HCT116 (cell line): ENCODE measurements at regions not wholly inside any gene's neighbourhood (a gene's known extent, or its start where the extent isn't known, plus 50 kb on each side); places are given as distances from the start of the nearest gene placed in this dataset.

Source experiments
- ATAC-seq: fragments of 200-7000 bp; cut with Tn5 transposase; 2 replicates; pipeline ENCODE4 v1.9.1; 2020; ENCODE audit warnings: mild to moderate bottlenecking, moderate library complexity
- BruUV-seq: library from RNA; stranded (reverse); fragments of 400-500 nt; replicated peaks from 2 replicates; lab custom pipeline; 2021; lab: Mats Ljungman, UMichigan
- CTCF ChIA-PET: fragments of 300-600 bp; sonication (Branson Sonifier 250); formaldehyde crosslinking; loops from one replicate; lab custom pipeline; 2021; ENCODE audit warnings: antibody characterized with exemption; lab: Charles Lee
- POLR2A ChIA-PET: fragments of 300-600, 350-600 bp; sonication (Branson Sonifier 250); formaldehyde crosslinking; loops from one replicate; lab custom pipeline; 2021; ENCODE audit warnings: antibody characterized with exemption; lab: Charles Lee
- RAD21 ChIA-PET, 2 experiments: fragments of 300-600 bp; sonication (Branson Sonifier 250); formaldehyde crosslinking; loops; one replicate each; lab custom pipeline; 2023; ENCODE audit warnings: low total read pairs in 2 of 2; ENCODE audit not compliant: uncharacterized antibody in 2 of 2, unreplicated experiment in 2 of 2, low non-redundant PET in 1 of 2; lab: Charles Lee
- DNase-seq: peaks from one replicate; pipeline ENCODE4 v3.0.0-alpha.2; 2010; ENCODE audit warnings: low read depth, low spot score
- H2AFZ ChIP-seq: fragments of 200-600 bp; shearing (Covaris generic), sonication (generic); 2 replicates; pipeline ENCODE4 v1.6.1; 2017; ENCODE audit warnings: low read depth, mixed run types, mixed read lengths, antibody characterized with exemption, low read length; ENCODE audit not compliant: poor library complexity, severe bottlenecking
- H3K27ac ChIP-seq: 2 replicates; pipeline ENCODE4 v1.5.1; 2012; ENCODE audit warnings: low read depth, low read length
- H3K27me3 ChIP-seq: fragments of 200-600 bp; sonication (generic); 2 replicates; pipeline ENCODE4 v1.6.1; 2016; ENCODE audit warnings: mixed run types, low read length, mixed read lengths; ENCODE audit not compliant: insufficient read depth
- H3K36me3 ChIP-seq, 2 experiments: fragments of 200-500 bp in 1 of 2; fragments of 200-600 bp in 1 of 2; sonication (Bioruptor generic) in 1 of 2; sonication (generic) in 1 of 2; 2 replicates each; pipeline versions ENCODE4 v1.5.1 to v1.6.1; 2014 to 2016; ENCODE audit warnings: low read length in 2 of 2, inconsistent platforms in 1 of 2, mixed read lengths in 1 of 2, mixed run types in 1 of 2; ENCODE audit not compliant: insufficient read depth in 2 of 2, control insufficient read depth in 1 of 2
- H3K4me1 ChIP-seq, 2 experiments: fragments of 200-600 bp in 1 of 2; sonication (generic) in 1 of 2; 2 replicates each; pipeline versions ENCODE4 v1.5.1 to v1.6.1; 2012 to 2017; ENCODE audit warnings: low read length in 2 of 2, inconsistent platforms in 1 of 2, mild to moderate bottlenecking in 1 of 2, mixed read lengths in 1 of 2, mixed run types in 1 of 2, moderate library complexity in 1 of 2; ENCODE audit not compliant: insufficient read depth in 2 of 2, control insufficient read depth in 1 of 2
- H3K4me2 ChIP-seq: fragments of 200-600 bp; sonication (generic); 2 replicates; pipeline ENCODE4 v1.6.1; 2017; ENCODE audit warnings: mixed run types, low read length, mixed read lengths
- H3K4me3 ChIP-seq, 2 experiments: fragments of 200-600 bp in 1 of 2; sonication (generic) in 1 of 2; replicated peaks in 1 of 2; 2 replicates each; pipeline ENCODE4 v1.5.1; 2011 to 2016; ENCODE audit warnings: low read length in 2 of 2, control low read depth in 1 of 2, low read depth in 1 of 2, mild to moderate bottlenecking in 1 of 2, mixed read lengths in 1 of 2, mixed run types in 1 of 2
- H3K79me2 ChIP-seq: fragments of 200-600 bp; sonication (generic); 2 replicates; pipeline ENCODE4 v1.6.1; 2017; ENCODE audit warnings: mild to moderate bottlenecking, mixed run types, low read length, moderate library complexity, mixed read lengths; ENCODE audit not compliant: insufficient read depth
- H3K9ac ChIP-seq: fragments of 200-600 bp; sonication (generic); 2 replicates; pipeline ENCODE4 v1.6.1; 2016; ENCODE audit warnings: low read length, mixed read lengths
- H3K9me2 ChIP-seq: fragments of 200-600 bp; sonication (generic), shearing (Covaris generic); 2 replicates; pipeline ENCODE4 v1.6.1; 2017; ENCODE audit warnings: mixed run types, mild to moderate bottlenecking, moderate library complexity; ENCODE audit not compliant: insufficient read depth
- H3K9me3 ChIP-seq, 2 experiments: fragments of 200-500 bp in 1 of 2; fragments of 200-600 bp in 1 of 2; sonication (Bioruptor generic) in 1 of 2; sonication (generic) in 1 of 2; 2 replicates each; pipeline ENCODE4 v1.6.1; 2014 to 2017; ENCODE audit warnings: low read length in 2 of 2, mixed read lengths in 2 of 2, inconsistent platforms in 1 of 2, low read depth in 1 of 2, mild to moderate bottlenecking in 1 of 2, mixed run types in 1 of 2, moderate library complexity in 1 of 2; ENCODE audit not compliant: control insufficient read depth in 1 of 2, insufficient read depth in 1 of 2
- H4K20me1 ChIP-seq: fragments of 200-600 bp; sonication (generic), shearing (Covaris generic); 2 replicates; pipeline ENCODE4 v1.6.1; 2017; ENCODE audit warnings: mixed run types, mild to moderate bottlenecking, moderate library complexity; ENCODE audit not compliant: insufficient read depth
- CEBPB ChIP-seq: IDR thresholded peaks from 2 replicates; pipeline ENCODE4 v1.6.1; 2012; ENCODE audit warnings: low read depth
- EGR1 ChIP-seq: IDR thresholded peaks from 2 replicates; pipeline ENCODE4 v1.6.1; 2012; ENCODE audit warnings: low read depth
- ELF1 ChIP-seq: IDR thresholded peaks from 2 replicates; pipeline ENCODE4 v1.6.1; 2012; ENCODE audit warnings: low read depth, borderline replicate concordance
- EZH2 ChIP-seq: fragments of 200-600 bp; sonication (generic); IDR thresholded peaks from 2 replicates; pipeline ENCODE4 v1.6.1; 2017; ENCODE audit warnings: antibody characterized with exemption, mixed run types
- JUND ChIP-seq: IDR thresholded peaks from 2 replicates; pipeline ENCODE4 v1.6.1; 2012
- POLR2A ChIP-seq: IDR thresholded peaks from 2 replicates; pipeline ENCODE4 v1.7.0; 2011; ENCODE audit warnings: borderline replicate concordance; ENCODE audit not compliant: insufficient read depth, insufficient read length; ENCODE audit errors: extremely low read depth
- POLR2AphosphoS5 ChIP-seq: IDR thresholded peaks from 2 replicates; pipeline ENCODE4 v1.6.1; 2011; ENCODE audit warnings: mild to moderate bottlenecking, low read depth, low read length, moderate library complexity
- RAD21 ChIP-seq: IDR thresholded peaks from 2 replicates; pipeline ENCODE4 v1.6.1; 2012; ENCODE audit warnings: low read depth, mild to moderate bottlenecking
- SIN3A ChIP-seq: IDR thresholded peaks from 2 replicates; pipeline ENCODE4 v1.6.1; 2012; ENCODE audit warnings: low read depth
- SP1 ChIP-seq: IDR thresholded peaks from 2 replicates; pipeline ENCODE4 v1.6.1; 2012; ENCODE audit warnings: low read depth
- SRF ChIP-seq: IDR thresholded peaks from 2 replicates; pipeline ENCODE4 v1.6.1; 2012; ENCODE audit warnings: low read depth
- TCF7L2 ChIP-seq: IDR thresholded peaks from 2 replicates; pipeline ENCODE4 v1.7.0; 2011; ENCODE audit warnings: borderline replicate concordance, inconsistent platforms; ENCODE audit not compliant: insufficient read depth, insufficient read length; ENCODE audit errors: extremely low read depth
- ZFX ChIP-seq: fragments of 450-650 bp; IDR thresholded peaks from 2 replicates; pipeline ENCODE4 v1.6.1; 2017
- ZNF274 ChIP-seq: fragments of 200-500 bp; sonication (Bioruptor generic); IDR thresholded peaks from 2 replicates; pipeline ENCODE4 v1.6.1; 2014; ENCODE audit warnings: mild to moderate bottlenecking, low read depth, low read length, inconsistent platforms
- intact Hi-C: fragments of 100-400 bp; cut with micrococcal nuclease; formaldehyde crosslinking; loops from 2 replicates; pipeline ENCODE4 v1.10.0; 2022
- TF ChIP-seq, protein P1 (sequence below), 3 experiments: fragments of 200-600 bp in 1 of 3; sonication (generic) in 1 of 3; IDR thresholded peaks in 2 of 3; conservative IDR thresholded peaks in 1 of 3; 2 replicates each; pipeline ENCODE4 v1.5.1; 2012 to 2017; ENCODE audit warnings: low read depth in 2 of 3, low read length in 2 of 3, antibody characterized with exemption in 1 of 3, borderline replicate concordance in 1 of 3, control low read depth in 1 of 3, mild to moderate bottlenecking in 1 of 3, mixed read lengths in 1 of 3, mixed run types in 1 of 3, moderate library complexity in 1 of 3; ENCODE audit not compliant: insufficient read depth in 1 of 3
- TF ChIP-seq, protein P2 (sequence below): IDR thresholded peaks from 2 replicates; pipeline ENCODE4 v1.6.1; 2012; ENCODE audit warnings: low read depth

DNA sequence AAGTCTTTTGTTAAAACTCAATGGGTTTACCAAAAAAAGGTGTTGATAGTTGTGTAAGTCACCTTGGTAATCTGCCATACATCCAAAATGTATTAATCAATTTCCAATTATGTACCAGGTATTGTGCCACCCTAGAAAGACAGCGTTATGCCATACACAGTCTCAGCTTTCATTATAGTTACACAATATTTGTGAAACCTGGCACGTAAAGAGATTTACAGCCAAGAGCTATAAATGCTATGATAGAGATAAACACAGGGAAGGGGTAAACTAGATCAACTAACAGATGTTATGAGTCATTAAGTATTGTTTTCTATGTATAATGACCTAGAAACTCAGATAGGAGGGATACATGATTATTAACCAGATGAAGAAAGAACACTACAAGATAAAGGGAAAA is 725.6 kb upstream of the SLITRK5 start:
- Histone ChIP-seq H3K4me1 (no peaks in the 10 kb centered on the region), H3K9ac (no peak overlapping the region), H4K20me1 (no peaks in the 10 kb centered on the region), H3K4me2 (no peak overlapping the region), H3K27ac (no peak overlapping the region), H3K36me3 (no peaks in the 10 kb centered on the region), H3K4me3 (no peak overlapping the region), H3K27me3 (no peaks in the 10 kb centered on the region), H3K9me2 (no peaks in the 10 kb centered on the region), H3K79me2 (no peaks in the 10 kb centered on the region), H2AFZ (no peak overlapping the region), H3K9me3 (peaks cover 0 to 3% of the 10 kb centered on the region in 2 experiments; a peak in 1 of 4 replicates)
- DNase-seq = no peak
- CTCF ChIA-PET = no interaction called here
- TF ChIP-seq CEBPB (no peak), SIN3A (no peak), POLR2A (no peak), EZH2 (no peak), JUND (no peak), EGR1 (no peak), POLR2AphosphoS5 (no peak), ELF1 (no peak), ZFX (no peak), ZNF274 (no peak), TCF7L2 (no peak), SP1 (no peak), RAD21 (no peak), SRF (no peak)
- TF ChIP-seq, protein P1, sequence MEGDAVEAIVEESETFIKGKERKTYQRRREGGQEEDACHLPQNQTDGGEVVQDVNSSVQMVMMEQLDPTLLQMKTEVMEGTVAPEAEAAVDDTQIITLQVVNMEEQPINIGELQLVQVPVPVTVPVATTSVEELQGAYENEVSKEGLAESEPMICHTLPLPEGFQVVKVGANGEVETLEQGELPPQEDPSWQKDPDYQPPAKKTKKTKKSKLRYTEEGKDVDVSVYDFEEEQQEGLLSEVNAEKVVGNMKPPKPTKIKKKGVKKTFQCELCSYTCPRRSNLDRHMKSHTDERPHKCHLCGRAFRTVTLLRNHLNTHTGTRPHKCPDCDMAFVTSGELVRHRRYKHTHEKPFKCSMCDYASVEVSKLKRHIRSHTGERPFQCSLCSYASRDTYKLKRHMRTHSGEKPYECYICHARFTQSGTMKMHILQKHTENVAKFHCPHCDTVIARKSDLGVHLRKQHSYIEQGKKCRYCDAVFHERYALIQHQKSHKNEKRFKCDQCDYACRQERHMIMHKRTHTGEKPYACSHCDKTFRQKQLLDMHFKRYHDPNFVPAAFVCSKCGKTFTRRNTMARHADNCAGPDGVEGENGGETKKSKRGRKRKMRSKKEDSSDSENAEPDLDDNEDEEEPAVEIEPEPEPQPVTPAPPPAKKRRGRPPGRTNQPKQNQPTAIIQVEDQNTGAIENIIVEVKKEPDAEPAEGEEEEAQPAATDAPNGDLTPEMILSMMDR (IDR thresholded peaks at IDR 0.05 in 2 of 3, conservative IDR thresholded peaks at IDR 0.05 in 1 of 3; ENCODE audit: borderline replicate concordance in 1 of 3, insufficient read depth in 1 of 3, low read depth in 2 of 3, low read length in 2 of 3) = no peak
- TF ChIP-seq, protein P2, sequence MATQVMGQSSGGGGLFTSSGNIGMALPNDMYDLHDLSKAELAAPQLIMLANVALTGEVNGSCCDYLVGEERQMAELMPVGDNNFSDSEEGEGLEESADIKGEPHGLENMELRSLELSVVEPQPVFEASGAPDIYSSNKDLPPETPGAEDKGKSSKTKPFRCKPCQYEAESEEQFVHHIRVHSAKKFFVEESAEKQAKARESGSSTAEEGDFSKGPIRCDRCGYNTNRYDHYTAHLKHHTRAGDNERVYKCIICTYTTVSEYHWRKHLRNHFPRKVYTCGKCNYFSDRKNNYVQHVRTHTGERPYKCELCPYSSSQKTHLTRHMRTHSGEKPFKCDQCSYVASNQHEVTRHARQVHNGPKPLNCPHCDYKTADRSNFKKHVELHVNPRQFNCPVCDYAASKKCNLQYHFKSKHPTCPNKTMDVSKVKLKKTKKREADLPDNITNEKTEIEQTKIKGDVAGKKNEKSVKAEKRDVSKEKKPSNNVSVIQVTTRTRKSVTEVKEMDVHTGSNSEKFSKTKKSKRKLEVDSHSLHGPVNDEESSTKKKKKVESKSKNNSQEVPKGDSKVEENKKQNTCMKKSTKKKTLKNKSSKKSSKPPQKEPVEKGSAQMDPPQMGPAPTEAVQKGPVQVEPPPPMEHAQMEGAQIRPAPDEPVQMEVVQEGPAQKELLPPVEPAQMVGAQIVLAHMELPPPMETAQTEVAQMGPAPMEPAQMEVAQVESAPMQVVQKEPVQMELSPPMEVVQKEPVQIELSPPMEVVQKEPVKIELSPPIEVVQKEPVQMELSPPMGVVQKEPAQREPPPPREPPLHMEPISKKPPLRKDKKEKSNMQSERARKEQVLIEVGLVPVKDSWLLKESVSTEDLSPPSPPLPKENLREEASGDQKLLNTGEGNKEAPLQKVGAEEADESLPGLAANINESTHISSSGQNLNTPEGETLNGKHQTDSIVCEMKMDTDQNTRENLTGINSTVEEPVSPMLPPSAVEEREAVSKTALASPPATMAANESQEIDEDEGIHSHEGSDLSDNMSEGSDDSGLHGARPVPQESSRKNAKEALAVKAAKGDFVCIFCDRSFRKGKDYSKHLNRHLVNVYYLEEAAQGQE = no peak
- POLR2A ChIA-PET = no interaction called here
- ATAC-seq = no peak
- intact Hi-C loops = no loop called here
- no TSS peak for BruUV-seq
- RAD21 ChIA-PET = no interaction called here
